Thoracic aorta (tissue), 2 donors: ENCODE measurements at regions not wholly inside any gene's neighbourhood (a gene's known extent, or its start where the extent isn't known, plus 50 kb on each side); places are given as distances from the start of the nearest gene placed in this dataset.
"Not testable (repeated sequence)": the region's sequence is repeated elsewhere in the genome, so short reads cannot be mapped to it uniquely, and the experiment has no call there.

Source experiments
- ATAC-seq: fragments of 150-250 bp; one replicate; pipeline ENCODE4 v1.8.0; 2017; ENCODE audit warnings: low read depth; ENCODE audit not compliant: insufficient number of reproducible peaks, low FRiP score
- DNase-seq: peaks from one replicate; pipeline ENCODE4 v3.0.0-alpha.2; 2020; ENCODE audit warnings: low spot score
- H3K27ac ChIP-seq, 2 donors: fragments of 200-600 bp; sonication (generic); 1 replicate in 1 of 2; 2 replicates in 1 of 2; pipeline ENCODE4 v1.5.1; 2016; ENCODE audit warnings: mild to moderate bottlenecking in 2 of 2, moderate library complexity in 2 of 2
- H3K27me3 ChIP-seq: fragments of 200-600 bp; sonication (generic); replicated peaks from 2 replicates; pipeline ENCODE4 v1.6.0; 2016; ENCODE audit warnings: mild to moderate bottlenecking; ENCODE audit not compliant: insufficient read depth
- H3K36me3 ChIP-seq: fragments of 200-600 bp; sonication (generic); one replicate; pipeline ENCODE4 v1.5.1; 2016
- H3K4me1 ChIP-seq, 2 donors: fragments of 200-600 bp; sonication (generic); 1 replicate in 1 of 2; 2 replicates in 1 of 2; pipeline versions ENCODE4 v1.5.1 to v1.6.0; 2016; ENCODE audit warnings: low read depth in 2 of 2, mild to moderate bottlenecking in 1 of 2; ENCODE audit not compliant: control insufficient read depth in 1 of 2
- H3K4me3 ChIP-seq: fragments of 200-600 bp; sonication (generic); 2 replicates; pipeline ENCODE4 v1.5.1; 2016; ENCODE audit warnings: mild to moderate bottlenecking
- H3K9me3 ChIP-seq: fragments of 200-600 bp; sonication (generic); 2 replicates; pipeline ENCODE4 v1.5.1; 2016
- TF ChIP-seq, protein P1 (sequence below): fragments of 200-600 bp; sonication (generic); IDR thresholded peaks from one replicate; pipeline ENCODE4 v1.5.1; 2019; ENCODE audit warnings: antibody characterized with exemption

DNA sequence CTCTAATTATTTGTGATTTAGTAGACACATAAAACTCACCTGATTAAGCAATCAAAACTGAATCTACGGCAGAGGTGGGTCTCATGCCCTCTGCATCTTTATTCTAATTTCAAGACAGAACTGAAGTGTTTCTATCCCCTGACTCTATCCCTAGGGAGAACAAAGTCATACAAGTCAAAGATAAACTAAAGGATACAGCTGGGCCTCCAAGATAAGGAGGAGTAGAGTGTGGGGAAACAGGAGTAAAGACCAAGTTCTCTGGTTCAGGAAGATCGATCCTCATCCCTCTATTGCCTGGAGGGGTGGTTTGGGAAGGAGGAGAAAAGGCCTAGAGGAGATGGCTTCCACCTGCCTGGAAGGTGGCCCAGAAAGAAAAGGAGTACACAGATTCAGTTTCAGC lies 58.7 kb upstream of the BBX start:
- Histone ChIP-seq H3K4me1 (no peaks in the 10 kb centered on the region), H3K9me3 (no peaks in the 10 kb centered on the region), H3K27me3 (no peaks in the 10 kb centered on the region), H3K36me3 (no peaks in the 10 kb centered on the region), H3K4me3 (no peak overlapping the region), H3K27ac (no peak overlapping the region)
- ATAC-seq (no peak), DNase-seq (no peak)
- TF ChIP-seq, protein P1, sequence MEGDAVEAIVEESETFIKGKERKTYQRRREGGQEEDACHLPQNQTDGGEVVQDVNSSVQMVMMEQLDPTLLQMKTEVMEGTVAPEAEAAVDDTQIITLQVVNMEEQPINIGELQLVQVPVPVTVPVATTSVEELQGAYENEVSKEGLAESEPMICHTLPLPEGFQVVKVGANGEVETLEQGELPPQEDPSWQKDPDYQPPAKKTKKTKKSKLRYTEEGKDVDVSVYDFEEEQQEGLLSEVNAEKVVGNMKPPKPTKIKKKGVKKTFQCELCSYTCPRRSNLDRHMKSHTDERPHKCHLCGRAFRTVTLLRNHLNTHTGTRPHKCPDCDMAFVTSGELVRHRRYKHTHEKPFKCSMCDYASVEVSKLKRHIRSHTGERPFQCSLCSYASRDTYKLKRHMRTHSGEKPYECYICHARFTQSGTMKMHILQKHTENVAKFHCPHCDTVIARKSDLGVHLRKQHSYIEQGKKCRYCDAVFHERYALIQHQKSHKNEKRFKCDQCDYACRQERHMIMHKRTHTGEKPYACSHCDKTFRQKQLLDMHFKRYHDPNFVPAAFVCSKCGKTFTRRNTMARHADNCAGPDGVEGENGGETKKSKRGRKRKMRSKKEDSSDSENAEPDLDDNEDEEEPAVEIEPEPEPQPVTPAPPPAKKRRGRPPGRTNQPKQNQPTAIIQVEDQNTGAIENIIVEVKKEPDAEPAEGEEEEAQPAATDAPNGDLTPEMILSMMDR = no peak

DNA sequence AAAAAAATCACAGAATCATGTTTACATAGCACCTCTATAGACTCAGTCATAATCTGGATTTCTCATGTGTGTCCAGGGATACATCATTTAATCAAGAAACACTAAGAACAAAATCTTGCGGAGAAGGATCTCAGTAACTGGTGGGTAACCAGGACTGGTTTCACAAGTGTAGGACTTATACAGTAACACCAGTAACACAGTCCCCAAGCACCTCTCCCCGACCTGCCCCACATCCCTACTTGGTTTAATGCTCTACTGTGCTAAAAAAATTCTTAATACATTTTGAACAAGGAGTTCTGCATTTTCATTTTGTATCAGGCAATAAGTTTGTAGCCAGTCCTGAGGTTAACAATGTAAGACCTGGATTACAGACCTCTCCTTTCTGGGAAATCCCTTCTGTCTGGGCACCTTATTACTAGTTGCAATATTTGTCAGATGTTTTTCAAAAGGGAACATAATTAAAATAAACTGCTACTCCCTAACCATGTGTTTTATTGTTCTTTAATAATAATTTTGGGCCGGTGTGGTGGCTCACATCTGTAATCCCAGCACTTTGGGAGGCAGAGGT lies 57.6 kb upstream of the BBX start:
- DNase-seq = no peak
- Histone ChIP-seq H3K27me3 (no peaks in the 10 kb centered on the region), H3K36me3 (no peaks in the 10 kb centered on the region), H3K27ac (no peak overlapping the region), H3K4me3 (no peak overlapping the region), H3K4me1 (no peaks in the 10 kb centered on the region), H3K9me3 (no peaks in the 10 kb centered on the region)
- TF ChIP-seq, protein P1 = no peak
- ATAC-seq = no peak

DNA sequence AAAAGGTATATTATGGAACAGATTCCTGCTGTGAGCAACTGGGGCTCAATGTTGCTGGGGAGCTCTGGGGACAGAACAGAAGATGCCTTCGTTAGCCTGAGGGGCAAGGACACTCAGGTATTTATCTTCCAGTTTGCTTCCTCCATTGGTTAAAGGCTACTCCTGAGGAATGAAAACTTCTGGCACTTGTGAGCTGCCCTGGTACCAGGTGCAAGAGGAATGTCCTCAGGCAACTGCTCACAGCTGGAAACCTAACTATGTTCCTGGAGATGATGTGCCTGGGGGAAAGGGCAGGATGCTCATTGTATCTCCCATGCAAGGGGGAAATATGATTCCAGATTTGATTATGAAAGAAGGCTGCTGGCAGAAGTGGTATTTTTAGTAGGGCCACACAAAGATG lies 54.0 kb upstream of the BBX start:
- H3K27ac ChIP-seq = no peak overlapping the region
- no peaks in the 10 kb centered on the region for H3K9me3 ChIP-seq
- no peaks in the 10 kb centered on the region for H3K36me3 ChIP-seq
- TF ChIP-seq, protein P1 = no peak
- no peaks in the 10 kb centered on the region for H3K27me3 ChIP-seq
- H3K4me3 ChIP-seq = no peak overlapping the region
- no peaks in the 10 kb centered on the region for H3K4me1 ChIP-seq
- no peak for DNase-seq
- no peak for ATAC-seq

DNA sequence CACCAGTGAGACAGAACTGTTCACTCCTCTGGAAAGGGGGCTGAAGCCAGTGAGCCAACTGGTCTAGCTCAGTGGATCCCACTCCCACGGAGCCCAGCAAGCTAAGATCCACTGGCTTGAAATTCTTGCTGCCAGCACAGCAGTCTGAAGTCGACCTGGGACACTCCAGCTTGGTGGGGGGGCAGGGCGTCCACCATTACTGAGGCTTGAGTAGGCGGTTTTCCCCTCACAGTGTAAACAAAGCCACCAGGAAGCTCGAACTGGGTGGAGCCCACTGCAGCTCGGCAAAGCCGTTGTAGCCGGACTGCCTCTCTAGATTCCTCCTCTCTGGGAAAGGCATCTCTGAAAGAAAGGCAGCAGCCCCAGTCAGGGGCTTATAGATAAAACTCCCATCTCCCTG lies 52.3 kb upstream of the BBX start:
- DNase-seq, H3K4me1 ChIP-seq, H3K9me3 ChIP-seq, ATAC-seq, H3K27ac ChIP-seq, H3K27me3 ChIP-seq, H3K36me3 ChIP-seq, H3K4me3 ChIP-seq: not testable (repeated sequence)
